HUDEP-2 (cell line): ENCODE measurements at regions not wholly inside any gene's neighbourhood (a gene's known extent, or its start where the extent isn't known, plus 50 kb on each side); places are given as distances from the start of the nearest gene placed in this dataset.

ENCODE experiments used
- DNase-seq, 76 experiments: peaks; one replicate each; lab custom pipeline; 2025; ENCODE audit not compliant: unreplicated experiment in 76 of 76; lab: John Stamatoyannopoulos, UW

GRCh38 chr4:23276076-23276475 is 583.3 kb downstream of the GBA3 start:
- DNase-seq = no peak

GRCh38 chr4:23269566-23269965 is 576.8 kb downstream of the GBA3 start:
- DNase-seq = no peak

GRCh38 chr4:23268072-23268771 is 575.5 kb downstream of the GBA3 start:
- no peak for DNase-seq

GRCh38 chr4:23266401-23266800 is 573.7 kb downstream of the GBA3 start:
- DNase-seq = no peak

- no peak for DNase-seq
Observed at GRCh38 chr4:23260511-23260910, 567.8 kb downstream of the GBA3 start.

- no peak for DNase-seq
Observed at GRCh38 chr4:23245203-23245832, 552.6 kb downstream of the GBA3 start.

- DNase-seq = no peak
Observed at GRCh38 chr4:23242962-23243361, 550.2 kb downstream of the GBA3 start.

GRCh38 chr4:23241408-23241807 is 548.7 kb downstream of the GBA3 start:
- DNase-seq = no peak

- no peak for DNase-seq
Observed at GRCh38 chr4:23238848-23239247, 546.1 kb downstream of the GBA3 start.

- no peak for DNase-seq
Observed at GRCh38 chr4:23237771-23238170, 545.0 kb downstream of the GBA3 start.

- DNase-seq = no peak
Observed at GRCh38 chr4:23235628-23236390, 543.1 kb downstream of the GBA3 start.

GRCh38 chr4:23234716-23235115 is 542.0 kb downstream of the GBA3 start:
- DNase-seq = no peak

- DNase-seq = no peak
Observed at GRCh38 chr4:23234018-23234417, 541.3 kb downstream of the GBA3 start.

GRCh38 chr4:23233596-23233995 is 540.9 kb downstream of the GBA3 start:
- DNase-seq = no peak

- DNase-seq = no peak
Observed at GRCh38 chr4:23232987-23233386, 540.2 kb downstream of the GBA3 start.

GRCh38 chr4:23225564-23225963 is 532.8 kb downstream of the GBA3 start:
- no peak for DNase-seq

GRCh38 chr4:23224684-23225420 is 532.1 kb downstream of the GBA3 start:
- no peak for DNase-seq

- no peak for DNase-seq
Observed at GRCh38 chr4:23220911-23221310, 528.2 kb downstream of the GBA3 start.

- DNase-seq = no peak
Observed at GRCh38 chr4:23219779-23220408, 527.2 kb downstream of the GBA3 start.

GRCh38 chr4:23213198-23213597 is 520.5 kb downstream of the GBA3 start:
- DNase-seq = no peak

GRCh38 chr4:23212558-23212957 is 519.8 kb downstream of the GBA3 start:
- no peak for DNase-seq
